T1000 (cell line): ENCODE measurements at regions not wholly inside any gene's neighbourhood (a gene's known extent, or its start where the extent isn't known, plus 50 kb on each side); places are given as distances from the start of the nearest gene placed in this dataset.

ENCODE experiments used
- DNase-seq: peaks from one replicate; lab custom pipeline; 2025; ENCODE audit warnings: mixed read lengths; lab: John Stamatoyannopoulos, UW

- DNase-seq, result no peak
Observed at GRCh38 chr4:41359836-41360213, 103.1 kb downstream of the UCHL1 start.

GRCh38 chr4:41360214-41360920 lies 103.6 kb downstream of the UCHL1 start:
- DNase-seq, result peak; percentile 77

- DNase-seq, result peak; percentile 77
Observed at GRCh38 chr4:41360921-41361793, 104.4 kb downstream of the UCHL1 start.

GRCh38 chr4:41361794-41362526 lies 105.2 kb downstream of the UCHL1 start:
- DNase-seq, result no peak

- DNase-seq, result no peak
Observed at GRCh38 chr4:41362621-41363383, 106.1 kb downstream of the UCHL1 start.

GRCh38 chr4:41363384-41363981 lies 106.8 kb downstream of the UCHL1 start:
- DNase-seq, result no peak

- DNase-seq, result no peak
Observed at GRCh38 chr4:41364876-41365275, 108.1 kb downstream of the UCHL1 start.

GRCh38 chr4:41365681-41366080 lies 109.0 kb downstream of the UCHL1 start:
- DNase-seq, result no peak

GRCh38 chr4:41366911-41367517 lies 110.3 kb downstream of the UCHL1 start:
- DNase-seq, result no peak

- no peak for DNase-seq
Observed at GRCh38 chr4:41369680-41370079, 113.0 kb downstream of the UCHL1 start.

- no peak for DNase-seq
Observed at GRCh38 chr4:41373221-41373620, 116.5 kb downstream of the UCHL1 start.

- DNase-seq, result no peak
Observed at GRCh38 chr4:41374490-41374889, 117.8 kb downstream of the UCHL1 start.

- DNase-seq, result no peak
Observed at GRCh38 chr4:41375561-41375960, 118.8 kb downstream of the UCHL1 start.

- DNase-seq, result no peak
Observed at GRCh38 chr4:41377196-41377595, 120.5 kb downstream of the UCHL1 start.

GRCh38 chr4:41379230-41379629 lies 122.5 kb downstream of the UCHL1 start:
- DNase-seq, result no peak

GRCh38 chr4:41380511-41381157 lies 123.9 kb downstream of the UCHL1 start:
- no peak for DNase-seq

- no peak for DNase-seq
Observed at GRCh38 chr4:41381384-41381783, 124.7 kb downstream of the UCHL1 start.

- no peak for DNase-seq
Observed at GRCh38 chr4:41384992-41385391, 128.3 kb downstream of the UCHL1 start.

- DNase-seq, result no peak
Observed at GRCh38 chr4:41385481-41385880, 128.8 kb downstream of the UCHL1 start.

GRCh38 chr4:41388080-41388479 lies 131.4 kb downstream of the UCHL1 start:
- DNase-seq, result no peak

- DNase-seq, result no peak
Observed at GRCh38 chr4:41389356-41389755, 132.6 kb downstream of the UCHL1 start.
